GM12878 (cell line): ENCODE measurements at regions not wholly inside any gene's neighbourhood (a gene's known extent, or its start where the extent isn't known, plus 50 kb on each side); places are given as distances from the start of the nearest gene placed in this dataset.
"Not testable (repeated sequence)": the region's sequence is repeated elsewhere in the genome, so short reads cannot be mapped to it uniquely, and the experiment has no call there.

ENCODE experiments used
- ATAC-seq: fragments of 200-7000 bp; cut with Tn5 transposase; 3 replicates; pipeline ENCODE4 v1.9.1; 2020; ENCODE audit warnings: mild to moderate bottlenecking, moderate library complexity
- BruUV-seq: library from RNA; stranded (reverse); fragments of 400-500 nt; replicated peaks from 2 replicates; lab custom pipeline; 2021; lab: Mats Ljungman, UMichigan
- CTCF ChIA-PET: fragments of 300-600 bp; sonication (Branson Sonifier 250); formaldehyde crosslinking; extraction: SDS; loops from one replicate; lab custom pipeline; 2021; ENCODE audit warnings: inconsistent platforms; lab: Yijun Ruan, JAX
- POLR2A ChIA-PET: fragments of 350-600 bp; formaldehyde crosslinking; extraction: SDS; loops from one replicate; lab custom pipeline; 2021; ENCODE audit warnings: inconsistent platforms; lab: Charles Lee
- RAD21 ChIA-PET: fragments of 300-600 bp; sonication (Branson Sonifier 250); formaldehyde crosslinking; loops from one replicate; lab custom pipeline; 2023; ENCODE audit warnings: antibody characterized with exemption; ENCODE audit not compliant: unreplicated experiment; lab: Charles Lee
- SMC1A ChIA-PET: fragments of 300-600 bp; sonication (Branson Sonifier 250); formaldehyde crosslinking; loops from one replicate; lab custom pipeline; 2023; ENCODE audit not compliant: unreplicated experiment, uncharacterized antibody; lab: Charles Lee
- DNase-seq: peaks from one replicate; pipeline ENCODE4 v3.0.0-alpha.2; 2011; ENCODE audit warnings: low read depth, low spot score
- FAIRE-seq: peaks from 3 replicates; lab custom pipeline; 2011; peaks lifted over from hg19 to GRCh38; lab: Jason Lieb, UNC
- H2AFZ ChIP-seq: 2 replicates; pipeline ENCODE4 v1.6.0; 2011; ENCODE audit warnings: low read depth, low read length, control low read depth; ENCODE audit not compliant: control insufficient read depth
- H3K27ac ChIP-seq: 2 replicates; pipeline ENCODE4 v1.5.1; 2011; ENCODE audit warnings: control low read depth; ENCODE audit not compliant: control insufficient read depth, insufficient read depth
- H3K27me3 ChIP-seq, 2 experiments: replicated peaks in 1 of 2; 2 replicates each; pipeline versions ENCODE4 v1.6.0 to v1.6.1; 2011; ENCODE audit warnings: low read length in 1 of 2; ENCODE audit not compliant: control insufficient read depth in 2 of 2, insufficient read depth in 2 of 2
- H3K36me3 ChIP-seq, 2 experiments: 2 replicates each; pipeline ENCODE4 v1.5.1; 2011; ENCODE audit warnings: low read length in 1 of 2; ENCODE audit not compliant: control insufficient read depth in 2 of 2, insufficient read depth in 2 of 2
- H3K4me1 ChIP-seq: 2 replicates; pipeline ENCODE4 v1.6.1; 2011; ENCODE audit warnings: mild to moderate bottlenecking, low read length, moderate library complexity, mixed read lengths; ENCODE audit not compliant: control insufficient read depth, insufficient read depth
- H3K4me2 ChIP-seq: 2 replicates; pipeline ENCODE4 v1.6.0; 2011; ENCODE audit warnings: control low read depth; ENCODE audit not compliant: control insufficient read depth, insufficient read depth
- H3K4me3 ChIP-seq: fragments of 200-600 bp; sonication (generic); 2 replicates; pipeline ENCODE4 v1.5.1; 2016
- H3K79me2 ChIP-seq: 2 replicates; pipeline ENCODE4 v1.6.0; 2011; ENCODE audit warnings: low read length; ENCODE audit not compliant: control insufficient read depth, insufficient read depth
- H3K9ac ChIP-seq: 2 replicates; pipeline ENCODE4 v1.8.0; 2011; ENCODE audit warnings: low read length, control low read depth, mixed read lengths; ENCODE audit not compliant: control insufficient read depth, insufficient read depth
- H3K9me3 ChIP-seq: replicated peaks from 3 replicates; pipeline ENCODE4 v1.5.1; 2011; ENCODE audit warnings: mild to moderate bottlenecking, low read length; ENCODE audit not compliant: control insufficient read depth, insufficient read depth
- H4K20me1 ChIP-seq: 2 replicates; pipeline ENCODE4 v1.6.0; 2011; ENCODE audit not compliant: control insufficient read depth, insufficient read depth
- CEBPB ChIP-seq, 2 experiments: fragments of 150-350 bp in 1 of 2; IDR thresholded peaks; 2 replicates each; pipeline ENCODE4 v1.6.1; 2012 to 2014; ENCODE audit warnings: low read depth in 2 of 2, low read length in 2 of 2, borderline replicate concordance in 1 of 2, inconsistent platforms in 1 of 2
- CHD2 ChIP-seq: IDR thresholded peaks from 2 replicates; pipeline ENCODE4 v1.6.1; 2011; ENCODE audit warnings: low read depth, low read length, improper control_type of control experiment, borderline replicate concordance
- DPF2 ChIP-seq: fragments of 450-650 bp; IDR thresholded peaks from 2 replicates; pipeline ENCODE4 v1.6.1; 2017; ENCODE audit warnings: mild to moderate bottlenecking
- E2F8 ChIP-seq: fragments of 450-650 bp; IDR thresholded peaks from 2 replicates; pipeline ENCODE4 v1.6.1; 2018; ENCODE audit warnings: mild to moderate bottlenecking, low read depth, moderate library complexity; ENCODE audit not compliant: partially characterized antibody
- EZH2 ChIP-seq: IDR thresholded peaks from 2 replicates; pipeline ENCODE4 v1.6.1; 2012; ENCODE audit warnings: low read depth, mild to moderate bottlenecking, control low read depth, inconsistent platforms, low read length, borderline replicate concordance; ENCODE audit not compliant: control insufficient read depth
- FOS ChIP-seq: IDR thresholded peaks from 3 replicates; pipeline ENCODE4 v1.6.1; 2011; ENCODE audit warnings: borderline replicate concordance; ENCODE audit not compliant: insufficient read length; ENCODE audit errors: extremely low read depth
- FOXM1 ChIP-seq: IDR thresholded peaks from 2 replicates; pipeline ENCODE4 v1.6.1; 2012; ENCODE audit warnings: low read depth, mild to moderate bottlenecking, inconsistent platforms, low read length, moderate library complexity
- IRF3 ChIP-seq: fragments of 450-650 bp; IDR thresholded peaks from 2 replicates; pipeline ENCODE4 v1.6.1; 2014; ENCODE audit warnings: mild to moderate bottlenecking
- MLLT1 ChIP-seq: fragments of 450-650 bp; IDR thresholded peaks from 2 replicates; pipeline ENCODE4 v1.6.1; 2016; ENCODE audit warnings: mild to moderate bottlenecking
- STAT3 ChIP-seq: IDR thresholded peaks from 2 replicates; pipeline ENCODE4 v1.6.1; 2011; ENCODE audit warnings: low read depth, low read length, improper control_type of control experiment
- WGBS: methylation state at CpG from one replicate; pipeline ENCODE4 v1.1.6; 2016; ENCODE audit warnings: low lambda C conversion rate; ENCODE audit not compliant: insufficient replicate concordance, insufficient coverage; ENCODE audit errors: missing lambda C conversion rate; 5-methylcytosine and 5-hydroxymethylcytosine counted together
- in situ Hi-C: fragments of 300-500 bp; cut with MboI; formaldehyde crosslinking; loops from 9 replicates; pipeline ENCODE4 v1.14.3; 2018; ENCODE audit warnings: mixed read lengths
- intact Hi-C: fragments of 100-400 bp; cut with micrococcal nuclease; formaldehyde crosslinking; loops from one replicate; pipeline ENCODE4 v1.14.2; 2022; ENCODE audit not compliant: unreplicated experiment
- TF ChIP-seq, protein P1 (sequence below): IDR thresholded peaks from 2 replicates; pipeline ENCODE4 v1.6.1; 2012; ENCODE audit warnings: low read depth, low read length, improper control_type of control experiment

- ATAC-seq, H3K4me2 ChIP-seq, H3K27me3 ChIP-seq, H3K36me3 ChIP-seq, POLR2A ChIA-PET, H3K4me1 ChIP-seq, H3K9ac ChIP-seq, H4K20me1 ChIP-seq, RAD21 ChIA-PET, in situ Hi-C loops, SMC1A ChIA-PET, intact Hi-C loops, H3K27ac ChIP-seq, BruUV-seq, H2AFZ ChIP-seq, H3K4me3 ChIP-seq, DNase-seq, H3K79me2 ChIP-seq, FAIRE-seq, H3K9me3 ChIP-seq: not testable (repeated sequence)
- 75% methylated on average over 20 of the region's 26 CpGs for WGBS
- CTCF ChIA-PET: interaction anchor here (0.7 kb wide), 1 partner anchor 439 kb away, joined by 3 read pairs; no protein-coding TSS in a partner anchor
Measured at GRCh38 chr3:56934481-56934880, 126.0 kb upstream of the SPATA12 start.

- Histone ChIP-seq H3K9ac (no peak overlapping the region), H2AFZ (no peak overlapping the region), H3K9me3 (peaks cover 2% of the 10 kb centered on the region; the same call in 1 of the 3 replicates), H3K4me2 (no peak overlapping the region), H3K4me3 (no peak overlapping the region), H3K27ac (no peak overlapping the region), H4K20me1 (no peaks in the 10 kb centered on the region), H3K27me3 (peaks cover 0 to 3% of the 10 kb centered on the region in 2 experiments; a peak in 1 of 4 replicates), H3K4me1 (no peaks in the 10 kb centered on the region), H3K79me2 (no peaks in the 10 kb centered on the region), H3K36me3 (no peaks in the 10 kb centered on the region)
- intact Hi-C loops: no loop called here
- DNase-seq (no peak), ATAC-seq (no peak), FAIRE-seq (no peak)
- 12% methylated on average over 1 of the region's 1 CpG for WGBS
- in situ Hi-C loops: no loop called here
- SMC1A ChIA-PET: interaction anchor here (0.7 kb wide), 1 partner anchor 1087 kb away, joined by 4 read pairs; no protein-coding TSS in a partner anchor
- no TSS peak for BruUV-seq
- POLR2A ChIA-PET: interaction anchor here (1.0 kb wide), 1 partner anchor 24 kb away, joined by 3 read pairs; no protein-coding TSS in a partner anchor
- RAD21 ChIA-PET: no interaction called here
- CTCF ChIA-PET: interaction anchor here (1.3 kb wide), 1 partner anchor 9 kb away, joined by 3 read pairs; no protein-coding TSS in a partner anchor
- TF ChIP-seq EZH2 (no peak), CHD2 (no peak), MLLT1 (no peak), FOS (no peak), CEBPB (IDR thresholded peaks at IDR 0.05; ENCODE audit: borderline replicate concordance in 1 of 2, low read depth in 2 of 2, low read length in 2 of 2) (no peak), FOXM1 (no peak), STAT3 (no peak), E2F8 (no peak), DPF2 (no peak), IRF3 (no peak)
- TF ChIP-seq, protein P1, sequence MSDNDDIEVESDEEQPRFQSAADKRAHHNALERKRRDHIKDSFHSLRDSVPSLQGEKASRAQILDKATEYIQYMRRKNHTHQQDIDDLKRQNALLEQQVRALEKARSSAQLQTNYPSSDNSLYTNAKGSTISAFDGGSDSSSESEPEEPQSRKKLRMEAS: no peak
Measured at GRCh38 chr3:56933803-56934202, 126.7 kb upstream of the SPATA12 start.
